ENCODE measurements at regions not wholly inside any gene's neighbourhood (a gene's known extent, or its start where the extent isn't known, plus 50 kb on each side); places are given as distances from the start of the nearest gene placed in this dataset.

DNA sequence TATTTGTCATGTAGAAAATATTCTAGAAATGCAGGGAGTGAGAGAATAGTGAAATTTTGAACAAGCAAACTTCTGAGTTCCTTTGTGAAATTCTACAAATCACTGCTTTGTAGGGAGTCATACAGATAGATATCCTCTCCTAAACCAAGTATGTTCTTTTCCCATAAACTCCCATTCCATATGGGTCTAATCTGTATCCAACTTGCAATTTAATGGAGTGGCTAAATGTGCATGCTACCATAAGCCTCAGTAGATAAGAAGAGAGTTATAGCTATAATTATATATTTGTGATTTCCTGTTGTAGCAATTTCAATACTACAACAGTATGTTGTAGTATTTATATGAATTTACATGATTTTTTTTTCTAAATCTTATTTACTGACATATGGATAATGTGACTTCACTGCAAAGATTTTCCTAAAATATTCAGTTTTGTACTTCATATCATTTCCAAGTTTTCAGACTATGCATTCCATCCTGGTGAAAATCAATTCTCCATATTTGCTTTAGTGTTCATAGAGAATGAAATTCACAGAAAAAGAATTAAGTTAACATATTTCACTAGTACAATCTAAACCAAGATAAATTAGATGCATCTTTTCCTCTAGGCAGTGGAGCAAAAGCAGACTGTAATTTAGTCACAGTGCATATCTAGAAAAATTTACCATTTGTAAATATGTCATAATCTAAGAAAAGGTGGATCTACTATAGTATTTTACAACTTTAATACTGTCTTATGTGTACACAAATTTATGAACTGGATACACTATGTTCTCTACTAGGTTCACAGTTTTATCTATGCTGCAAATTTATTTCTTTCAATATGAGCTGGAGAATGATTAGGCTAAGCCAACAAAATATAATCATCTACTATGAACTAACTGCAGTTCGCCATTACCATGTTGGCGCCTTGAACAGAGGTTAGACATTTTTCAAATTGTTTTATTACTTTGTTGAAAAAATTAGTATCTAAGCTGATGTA is 372.9 kb upstream of the NDST3 start:
- no peak for DNase-seq (ENCODE audit: extremely low read depth, insufficient read length)
- no peaks in the 10 kb centered on the region for H3K36me3 ChIP-seq (ENCODE audit: control insufficient read depth, insufficient read depth, low read length)
- H3K4me3 ChIP-seq (replicated peaks; ENCODE audit: low read depth, low read length), result no peak overlapping the region
- TF ChIP-seq, protein P1, sequence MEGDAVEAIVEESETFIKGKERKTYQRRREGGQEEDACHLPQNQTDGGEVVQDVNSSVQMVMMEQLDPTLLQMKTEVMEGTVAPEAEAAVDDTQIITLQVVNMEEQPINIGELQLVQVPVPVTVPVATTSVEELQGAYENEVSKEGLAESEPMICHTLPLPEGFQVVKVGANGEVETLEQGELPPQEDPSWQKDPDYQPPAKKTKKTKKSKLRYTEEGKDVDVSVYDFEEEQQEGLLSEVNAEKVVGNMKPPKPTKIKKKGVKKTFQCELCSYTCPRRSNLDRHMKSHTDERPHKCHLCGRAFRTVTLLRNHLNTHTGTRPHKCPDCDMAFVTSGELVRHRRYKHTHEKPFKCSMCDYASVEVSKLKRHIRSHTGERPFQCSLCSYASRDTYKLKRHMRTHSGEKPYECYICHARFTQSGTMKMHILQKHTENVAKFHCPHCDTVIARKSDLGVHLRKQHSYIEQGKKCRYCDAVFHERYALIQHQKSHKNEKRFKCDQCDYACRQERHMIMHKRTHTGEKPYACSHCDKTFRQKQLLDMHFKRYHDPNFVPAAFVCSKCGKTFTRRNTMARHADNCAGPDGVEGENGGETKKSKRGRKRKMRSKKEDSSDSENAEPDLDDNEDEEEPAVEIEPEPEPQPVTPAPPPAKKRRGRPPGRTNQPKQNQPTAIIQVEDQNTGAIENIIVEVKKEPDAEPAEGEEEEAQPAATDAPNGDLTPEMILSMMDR (IDR thresholded peaks at IDR 0.05; ENCODE audit: insufficient read depth, low read length, poor library complexity, severe bottlenecking), result no peak
- H3K27me3 ChIP-seq (replicated peaks; ENCODE audit: control insufficient read depth, insufficient read depth, low read length), result no peaks in the 10 kb centered on the region

DNA sequence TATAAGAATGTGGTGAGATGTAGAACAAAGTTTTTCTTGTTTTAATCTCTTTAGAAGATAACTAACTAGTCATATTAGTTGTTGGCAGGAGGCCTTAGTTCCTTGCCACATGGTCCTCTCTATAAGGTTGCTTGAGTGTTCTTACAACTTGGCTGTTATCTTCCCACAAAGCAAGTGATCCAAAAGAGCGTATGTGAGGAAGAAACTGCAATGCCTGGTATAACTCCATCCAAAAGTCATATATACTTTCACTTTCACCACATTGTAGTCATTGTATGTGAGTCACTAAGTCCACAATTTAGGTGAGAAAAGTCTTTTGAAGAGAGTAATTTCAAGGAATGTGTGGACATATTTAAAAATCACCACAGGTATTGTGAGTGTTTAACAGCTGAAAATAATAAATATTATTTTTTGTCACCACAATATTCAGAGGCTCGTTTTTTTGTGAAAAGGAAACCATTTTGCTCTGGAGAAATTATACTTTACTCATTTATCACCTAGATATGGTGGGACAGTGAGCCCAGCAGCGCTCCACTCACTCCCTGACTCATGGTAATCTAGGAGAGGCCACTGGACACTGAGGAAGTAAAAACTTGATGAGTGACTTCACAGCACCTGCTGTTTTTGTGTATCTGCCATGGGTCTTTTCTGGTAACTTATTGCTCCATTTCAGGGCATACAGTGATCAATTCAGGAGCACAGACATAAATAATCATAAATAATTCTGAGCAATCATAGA is 369.4 kb upstream of the NDST3 start:
- TF ChIP-seq, protein P1 (IDR thresholded peaks at IDR 0.05; ENCODE audit: insufficient read depth, low read length, poor library complexity, severe bottlenecking), result no peak
- Histone ChIP-seq H3K36me3 (ENCODE audit: control insufficient read depth, insufficient read depth, low read length) (no peaks in the 10 kb centered on the region), H3K4me3 (replicated peaks; ENCODE audit: low read depth, low read length) (no peak overlapping the region), H3K27me3 (replicated peaks; ENCODE audit: control insufficient read depth, insufficient read depth, low read length) (no peaks in the 10 kb centered on the region)
- DNase-seq (ENCODE audit: extremely low read depth, insufficient read length), result no peak

DNA sequence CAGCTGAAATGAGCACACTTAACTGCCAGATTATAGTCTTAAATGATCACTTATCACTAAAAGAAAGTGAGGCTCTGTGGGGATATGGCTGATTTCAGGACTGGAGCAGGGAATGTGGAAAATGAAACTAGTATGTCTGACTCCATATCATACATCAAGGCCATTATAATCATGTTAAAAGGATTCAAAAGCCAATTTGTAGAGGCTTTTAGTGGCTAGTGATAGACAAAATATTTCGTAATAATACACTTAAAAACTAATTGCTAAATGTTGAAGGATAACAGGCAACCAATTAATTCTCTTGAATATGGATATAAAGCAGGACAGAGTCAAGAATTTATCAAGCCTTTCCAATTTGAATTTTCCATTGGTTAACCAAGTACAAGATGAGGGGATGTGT is 358.1 kb upstream of the NDST3 start:
- H3K4me3 ChIP-seq (replicated peaks; ENCODE audit: low read depth, low read length), result no peak overlapping the region
- H3K27me3 ChIP-seq (replicated peaks; ENCODE audit: control insufficient read depth, insufficient read depth, low read length), result no peaks in the 10 kb centered on the region
- TF ChIP-seq, protein P1 (IDR thresholded peaks at IDR 0.05; ENCODE audit: insufficient read depth, low read length, poor library complexity, severe bottlenecking), result no peak
- no peaks in the 10 kb centered on the region for H3K36me3 ChIP-seq (ENCODE audit: control insufficient read depth, insufficient read depth, low read length)
- no peak for DNase-seq (ENCODE audit: extremely low read depth, insufficient read length)

DNA sequence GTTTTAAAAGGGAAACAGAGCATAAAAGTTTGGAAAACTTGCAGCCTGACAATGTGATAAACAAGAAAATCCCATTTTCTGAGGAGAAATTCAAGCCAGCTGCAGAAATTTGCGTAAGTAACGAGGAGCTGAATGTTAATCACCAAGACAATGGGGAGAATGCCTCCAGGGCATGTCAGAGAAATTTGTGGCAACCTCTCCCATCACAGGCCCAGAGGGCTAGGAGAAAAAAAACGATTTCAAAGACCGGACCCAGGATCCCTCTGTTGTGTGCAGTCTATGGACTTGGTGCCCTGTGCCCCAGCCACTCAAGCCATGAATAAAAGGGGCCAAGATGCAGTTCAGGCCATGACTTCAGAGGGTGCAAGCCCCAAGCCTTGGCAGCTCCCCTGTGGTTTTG is 355.4 kb upstream of the NDST3 start:
- no peaks in the 10 kb centered on the region for H3K27me3 ChIP-seq (replicated peaks; ENCODE audit: control insufficient read depth, insufficient read depth, low read length)
- no peaks in the 10 kb centered on the region for H3K36me3 ChIP-seq (ENCODE audit: control insufficient read depth, insufficient read depth, low read length)
- H3K4me3 ChIP-seq (replicated peaks; ENCODE audit: low read depth, low read length), result no peak overlapping the region
- TF ChIP-seq, protein P1 (IDR thresholded peaks at IDR 0.05; ENCODE audit: insufficient read depth, low read length, poor library complexity, severe bottlenecking), result no peak
- DNase-seq (ENCODE audit: extremely low read depth, insufficient read length), result no peak

DNA sequence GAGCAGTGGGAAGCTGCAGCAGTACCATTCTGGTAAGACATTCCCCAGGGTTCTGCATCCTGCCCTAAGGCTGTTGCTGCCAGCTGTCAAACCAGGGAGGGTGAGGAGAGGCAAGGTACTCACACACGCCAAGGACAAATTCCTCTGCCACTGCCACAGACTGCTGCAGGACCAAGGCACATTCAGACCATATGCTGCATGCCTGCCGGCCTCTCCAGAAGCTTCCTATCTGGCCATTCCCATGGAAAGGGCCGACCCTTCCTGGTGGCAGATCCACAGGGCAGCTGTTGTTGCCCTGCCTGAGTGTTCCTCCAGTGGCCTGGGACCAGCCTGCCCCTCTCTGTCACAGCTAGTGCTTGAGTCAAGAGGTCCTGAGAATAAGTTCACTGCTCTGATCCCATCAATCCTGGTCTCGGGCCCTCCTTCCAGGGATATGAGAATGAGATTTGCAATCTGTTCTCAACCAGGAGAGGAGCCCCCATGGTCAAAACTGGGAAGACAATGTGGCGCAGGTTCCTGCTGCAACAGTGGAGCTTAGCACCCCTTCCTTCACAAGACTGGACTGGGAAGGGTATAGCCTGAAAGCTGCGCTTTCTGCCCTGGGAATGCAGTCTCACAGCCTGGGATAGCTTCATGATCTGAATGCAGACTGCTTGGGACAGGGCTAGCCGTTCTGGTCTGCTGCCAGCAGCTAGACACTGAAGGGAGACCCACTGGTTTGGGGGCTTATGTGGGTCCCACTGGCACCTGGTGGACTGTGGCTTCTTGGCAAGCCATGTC is 342.5 kb upstream of the NDST3 start:
- TF ChIP-seq, protein P1 (IDR thresholded peaks at IDR 0.05; ENCODE audit: insufficient read depth, low read length, poor library complexity, severe bottlenecking), result no peak

More for the DNA sequence above, 342.5 kb upstream of the NDST3 start:
- no peak overlapping the region for H3K4me3 ChIP-seq (replicated peaks; ENCODE audit: low read depth, low read length)
- no peaks in the 10 kb centered on the region for H3K36me3 ChIP-seq (ENCODE audit: control insufficient read depth, insufficient read depth, low read length)
- H3K27me3 ChIP-seq (replicated peaks; ENCODE audit: control insufficient read depth, insufficient read depth, low read length), result no peaks in the 10 kb centered on the region; the same call in 1 of the 2 replicates
- no peak for DNase-seq (ENCODE audit: extremely low read depth, insufficient read length)

Data from GM06990 (cell line).